ENCODE measurements at regions not wholly inside any gene's neighbourhood (a gene's known extent, or its start where the extent isn't known, plus 50 kb on each side); places are given as distances from the start of the nearest gene placed in this dataset.

GRCh38 chr4:111930659-111931058, 214.6 kb upstream of the FAM241A start:
- TF ChIP-seq POLR2A (IDR thresholded peaks at IDR 0.05; ENCODE audit: low read length) = no peak
- TF ChIP-seq GATA1 (IDR thresholded peaks at IDR 0.05; ENCODE audit: low read depth, low read length) = no peak
